HT-29 (cell line): ENCODE measurements at regions not wholly inside any gene's neighbourhood (a gene's known extent, or its start where the extent isn't known, plus 50 kb on each side); places are given as distances from the start of the nearest gene placed in this dataset.

Source experiments
- DNase-seq: peaks from one replicate; pipeline ENCODE4 v3.0.0-alpha.2; 2015; ENCODE audit warnings: low spot score

- DNase-seq, result no peak
These were observed 50.5 kb upstream of the DLX2 start for GRCh38 chr2:172153156-172153555.

- DNase-seq, result no peak
These were observed 51.1 kb upstream of the DLX2 start for GRCh38 chr2:172153757-172154156.

- no peak for DNase-seq
These were observed 53.1 kb upstream of the DLX2 start for GRCh38 chr2:172155752-172156151.

GRCh38 chr2:172160839-172161238 lies 58.1 kb upstream of the DLX2 start:
- DNase-seq, result no peak

GRCh38 chr2:172162225-172162733 lies 59.6 kb upstream of the DLX2 start:
- no peak for DNase-seq

GRCh38 chr2:172162739-172163336 lies 60.1 kb upstream of the DLX2 start:
- no peak for DNase-seq

- no peak for DNase-seq
These were observed 66.2 kb upstream of the DLX2 start for GRCh38 chr2:172168917-172169346.

- DNase-seq, result no peak
These were observed 66.9 kb upstream of the DLX2 start for GRCh38 chr2:172169611-172170010.

- peak; percentile 88 for DNase-seq
These were observed 69.9 kb upstream of the DLX2 start for GRCh38 chr2:172172513-172173173.

- no peak for DNase-seq
These were observed 70.5 kb upstream of the DLX2 start for GRCh38 chr2:172173174-172173706.

- no peak for DNase-seq
These were observed 74.9 kb upstream of the DLX2 start for GRCh38 chr2:172177581-172177980.

- DNase-seq, result no peak
These were observed 75.3 kb upstream of the DLX2 start for GRCh38 chr2:172177996-172178395.

GRCh38 chr2:172179045-172179701 lies 76.5 kb upstream of the DLX2 start:
- DNase-seq, result peak; percentile 69

- peak; percentile 32 for DNase-seq
These were observed 79.1 kb upstream of the DLX2 start for GRCh38 chr2:172181840-172182239.

GRCh38 chr2:172182624-172183023 lies 79.9 kb upstream of the DLX2 start:
- DNase-seq, result no peak

GRCh38 chr2:172193331-172194089 lies 90.8 kb upstream of the DLX2 start:
- no peak for DNase-seq

GRCh38 chr2:172195836-172196376 lies 93.2 kb upstream of the DLX2 start:
- DNase-seq, result no peak

- peak; percentile 43 for DNase-seq
These were observed 94.2 kb upstream of the DLX2 start for GRCh38 chr2:172196768-172197431.

GRCh38 chr2:172198361-172198760 lies 95.7 kb upstream of the DLX2 start:
- no peak for DNase-seq

- no peak for DNase-seq
These were observed 96.2 kb upstream of the DLX2 start for GRCh38 chr2:172198908-172199307.

- no peak for DNase-seq
These were observed 97.9 kb upstream of the DLX2 start for GRCh38 chr2:172200495-172201085.
